Natural killer cell (primary cell): ENCODE measurements at regions not wholly inside any gene's neighbourhood (a gene's known extent, or its start where the extent isn't known, plus 50 kb on each side); places are given as distances from the start of the nearest gene placed in this dataset.

Source experiments
- ATAC-seq, 3 donors: fragments of 150-1000 bp in 2 of 3; fragments of 200-7000 bp in 1 of 3; cut with Tn5 transposase; 1 replicate in 1 of 3; 2 replicates in 2 of 3; pipeline ENCODE4 v1.10.0; 2021; ENCODE audit warnings: mild to moderate bottlenecking in 2 of 3, moderate library complexity in 2 of 3
- DNase-seq, 2 donors: peaks; one replicate each; pipeline versions ENCODE4 v3.0.0 to v3.0.0-alpha.2; 2013 to 2021; ENCODE audit warnings: mixed read lengths in 1 of 2
- H3K27ac ChIP-seq: one replicate; pipeline ENCODE4 v1.5.1; 2013; ENCODE audit warnings: mild to moderate bottlenecking, low read length
- H3K27me3 ChIP-seq: one replicate; pipeline ENCODE4 v1.6.1; 2013; ENCODE audit warnings: low read length; ENCODE audit not compliant: control insufficient read depth, insufficient read depth
- H3K36me3 ChIP-seq: one replicate; pipeline ENCODE4 v1.6.1; 2013; ENCODE audit warnings: low read length; ENCODE audit not compliant: control insufficient read depth, insufficient read depth
- H3K4me1 ChIP-seq: one replicate; pipeline ENCODE4 v1.6.1; 2013; ENCODE audit warnings: low read length; ENCODE audit not compliant: control insufficient read depth, insufficient read depth
- H3K4me3 ChIP-seq: one replicate; pipeline ENCODE4 v1.5.1; 2013; ENCODE audit warnings: low read length
- H3K9me3 ChIP-seq: one replicate; pipeline ENCODE4 v1.6.1; 2013; ENCODE audit warnings: low read length; ENCODE audit not compliant: control insufficient read depth, insufficient read depth
- H3K27ac Mint-ChIP-seq, 2 donors: one replicate each; pipeline ENCODE4 v1.8.0; 2022; ENCODE audit warnings: mild to moderate bottlenecking in 2 of 2, mixed read lengths in 2 of 2, moderate library complexity in 1 of 2
- H3K27me3 Mint-ChIP-seq, 2 donors: one replicate each; pipeline ENCODE4 v1.8.0; 2022; ENCODE audit warnings: low read depth in 2 of 2, mixed read lengths in 2 of 2
- H3K36me3 Mint-ChIP-seq: one replicate; pipeline ENCODE4 v1.8.0; 2022; ENCODE audit warnings: mixed read lengths
- H3K4me1 Mint-ChIP-seq, 2 donors: one replicate each; pipeline ENCODE4 v1.8.0; 2022; ENCODE audit warnings: mixed read lengths in 2 of 2
- H3K4me3 Mint-ChIP-seq: one replicate; pipeline ENCODE4 v1.8.0; 2022; ENCODE audit warnings: mild to moderate bottlenecking, moderate library complexity, mixed read lengths
- H3K9me3 Mint-ChIP-seq, 2 donors: one replicate each; pipeline ENCODE4 v1.8.0; 2022; ENCODE audit warnings: mixed read lengths in 2 of 2
- CTCF ChIP-seq: fragments of 200-600 bp; IDR thresholded peaks from one replicate; pipeline ENCODE4 v1.8.0; 2022; ENCODE audit warnings: antibody characterized with exemption
- intact Hi-C: fragments of 100-400 bp; cut with micrococcal nuclease; formaldehyde crosslinking; loops from one replicate; pipeline ENCODE4 v1.14.2; 2022

- Mint-ChIP-seq H3K4me1 (no peaks in the 10 kb centered on the region), H3K36me3 (no peaks in the 10 kb centered on the region), H3K27ac (no peak overlapping the region), H3K27me3 (no peaks in the 10 kb centered on the region), H3K4me3 (no peak overlapping the region), H3K9me3 (peaks cover 4 to 7% of the 10 kb centered on the region in 2 donors)
- Histone ChIP-seq H3K36me3 (no peaks in the 10 kb centered on the region), H3K4me1 (no peaks in the 10 kb centered on the region), H3K4me3 (no peak overlapping the region), H3K27ac (no peak overlapping the region), H3K27me3 (no peaks in the 10 kb centered on the region), H3K9me3 (no peaks in the 10 kb centered on the region)
- DNase-seq = no peak
- TF ChIP-seq CTCF = no peak
- ATAC-seq = no peak
- intact Hi-C loops = no loop called here
Measured at GRCh38 chr12:88630561-88630960, 50.3 kb upstream of the KITLG start.
